Right renal pelvis (tissue), 4 donors: ENCODE measurements at regions not wholly inside any gene's neighbourhood (a gene's known extent, or its start where the extent isn't known, plus 50 kb on each side); places are given as distances from the start of the nearest gene placed in this dataset.
"Not testable (repeated sequence)": the region's sequence is repeated elsewhere in the genome, so short reads cannot be mapped to it uniquely, and the experiment has no call there.

ENCODE experiments used
- DNase-seq, 4 donors: peaks; one replicate each; pipeline ENCODE4 v3.0.0-alpha.2; 2013; ENCODE audit warnings: low read depth in 4 of 4, low spot score in 3 of 4, missing footprints in 1 of 4

- no peak for DNase-seq
Measured at GRCh38 chr16:29311461-29312344, 94.8 kb downstream of the NPIPB11 start.

DNA sequence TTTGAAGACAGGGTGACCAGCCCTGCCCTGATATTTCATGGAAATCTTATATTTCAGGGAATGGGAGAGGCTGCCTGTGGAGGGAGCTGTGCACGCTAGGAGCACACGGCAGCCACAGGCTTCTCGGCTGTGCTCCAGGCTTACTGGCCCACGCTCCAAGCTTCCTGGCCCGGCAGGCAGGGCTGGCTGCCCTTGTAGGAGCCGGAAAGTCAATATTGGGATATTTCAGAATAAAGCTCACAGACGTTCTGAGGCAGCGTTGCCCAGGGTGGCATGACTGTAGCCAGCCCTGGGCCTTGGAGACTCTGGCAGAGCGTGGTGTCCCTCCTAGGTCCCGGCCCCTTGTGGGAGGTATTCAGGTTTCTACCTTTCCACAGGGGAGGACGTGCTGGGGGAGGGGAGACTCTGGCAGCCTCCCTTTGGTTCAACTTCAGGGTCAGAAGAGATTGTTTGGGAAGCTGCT lies 95.6 kb downstream of the NPIPB11 start:
- no peak for DNase-seq

DNA sequence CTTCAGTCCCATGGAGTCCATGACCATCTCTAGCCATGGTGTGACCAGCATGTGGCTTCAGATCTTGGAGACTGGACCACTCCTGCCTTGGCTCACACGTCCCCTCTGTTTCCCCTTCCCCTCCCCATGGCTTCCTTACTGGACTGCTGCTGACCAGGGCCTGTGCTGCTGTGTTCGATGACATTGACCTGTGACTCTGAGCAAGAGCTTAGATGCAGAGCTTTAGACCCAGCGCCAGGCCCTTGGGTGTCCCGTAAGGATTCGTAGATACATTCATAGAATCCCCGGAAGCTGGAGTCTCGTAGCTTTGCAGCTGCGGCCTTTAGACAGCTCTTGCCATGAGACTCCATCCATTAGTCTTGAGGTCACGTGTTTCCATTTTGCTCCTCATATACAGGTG lies 96.3 kb downstream of the NPIPB11 start:
- not testable (repeated sequence) for DNase-seq

DNA sequence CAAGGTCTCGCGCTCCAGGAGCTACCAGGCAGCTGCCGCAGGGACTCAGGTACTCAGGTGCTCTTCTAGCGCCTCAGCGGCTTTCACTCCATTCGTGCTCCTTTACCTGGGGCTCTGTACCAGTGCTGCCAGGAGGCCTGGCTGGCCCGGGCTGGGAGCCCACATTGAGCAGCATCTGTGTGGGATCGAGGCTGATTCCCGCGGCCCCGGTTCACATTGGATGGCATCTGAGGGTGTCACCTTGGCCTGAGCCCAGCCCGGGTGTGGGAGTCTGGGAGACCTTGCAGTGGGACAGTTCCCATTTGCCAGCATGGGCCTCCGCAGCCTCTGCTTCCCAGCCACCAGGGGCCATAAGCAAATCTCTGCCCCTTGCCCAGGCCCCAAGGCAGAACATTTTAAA lies 96.9 kb downstream of the NPIPB11 start:
- not testable (repeated sequence) for DNase-seq

DNA sequence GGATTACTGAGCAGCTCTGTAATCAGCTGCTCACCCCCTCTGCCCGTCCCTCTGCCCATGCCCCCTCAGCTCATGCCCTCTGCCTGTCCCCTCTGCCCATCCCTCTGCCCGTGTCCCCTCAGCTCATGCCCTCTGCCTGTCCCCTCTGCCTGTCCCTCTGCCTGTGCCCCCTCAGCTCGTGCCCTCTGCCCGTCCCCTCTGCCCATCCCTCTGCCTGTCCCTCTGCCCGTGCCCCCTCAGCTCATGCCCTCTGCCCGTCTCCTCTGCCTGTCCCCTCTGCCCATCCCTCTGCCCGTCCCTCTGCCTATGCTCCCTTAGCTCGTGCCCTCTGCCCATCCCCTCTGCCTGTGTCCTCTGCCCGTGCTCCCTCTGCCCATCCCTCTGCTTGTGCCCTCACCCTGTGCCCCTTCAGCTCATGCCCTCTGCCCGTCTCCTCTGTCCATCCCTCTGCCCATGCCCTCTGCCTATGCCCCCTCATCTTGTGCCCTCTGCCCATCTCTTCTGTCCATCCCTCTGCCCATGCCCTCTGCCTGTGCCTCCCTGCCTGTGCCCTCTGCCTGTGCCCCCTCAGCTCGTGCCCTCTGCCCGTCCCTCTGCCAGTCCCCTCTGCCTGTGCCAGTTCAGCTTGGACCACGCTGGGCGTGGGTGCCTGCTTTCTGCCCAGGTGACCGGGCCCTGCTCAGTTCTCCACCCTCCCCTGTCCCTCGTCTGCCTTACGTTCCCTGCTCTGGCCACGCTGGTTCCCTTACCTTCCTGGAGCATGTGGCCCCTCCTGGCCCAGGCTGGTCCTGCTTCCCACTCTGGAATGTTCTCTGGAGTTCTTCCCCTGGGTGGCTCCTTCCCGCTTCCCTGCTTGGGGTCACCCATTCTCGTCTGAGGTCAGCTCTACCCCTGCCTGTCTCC lies 97.6 kb downstream of the NPIPB11 start:
- no peak for DNase-seq

GRCh38 chr16:29307598-29308507 lies 98.7 kb downstream of the NPIPB11 start:
- no peak for DNase-seq

GRCh38 chr16:29306943-29307597 lies 99.4 kb downstream of the NPIPB11 start:
- no peak for DNase-seq

DNA sequence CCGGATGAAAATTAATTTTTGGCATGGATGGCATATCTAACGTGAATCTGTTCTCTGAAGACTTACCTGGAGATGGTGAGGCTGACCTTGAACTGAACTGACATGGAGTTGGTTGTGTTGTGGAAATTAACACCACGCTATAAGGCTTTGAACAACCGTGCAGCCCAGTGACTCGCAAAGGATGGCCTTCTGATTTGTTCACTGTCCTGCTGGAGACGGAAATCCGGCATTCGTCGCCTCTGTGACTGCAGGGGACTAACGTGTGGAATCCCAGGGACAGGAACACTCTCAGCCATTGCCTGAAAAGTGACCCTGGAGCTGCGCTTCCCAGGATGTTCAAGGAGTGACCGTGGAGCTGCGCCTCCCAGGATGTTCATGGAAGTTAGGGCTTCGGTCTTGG lies 100.3 kb downstream of the NPIPB11 start:
- no peak for DNase-seq

GRCh38 chr16:29305018-29305417 lies 101.5 kb downstream of the NPIPB11 start:
- not testable (repeated sequence) for DNase-seq

- DNase-seq = no peak
Measured at GRCh38 chr16:29304251-29304650, 102.3 kb downstream of the NPIPB11 start.

- DNase-seq = no peak
Measured at GRCh38 chr16:29303520-29303919, 103.0 kb downstream of the NPIPB11 start.

GRCh38 chr16:29302976-29303375 lies 103.5 kb downstream of the NPIPB11 start:
- no peak for DNase-seq

DNA sequence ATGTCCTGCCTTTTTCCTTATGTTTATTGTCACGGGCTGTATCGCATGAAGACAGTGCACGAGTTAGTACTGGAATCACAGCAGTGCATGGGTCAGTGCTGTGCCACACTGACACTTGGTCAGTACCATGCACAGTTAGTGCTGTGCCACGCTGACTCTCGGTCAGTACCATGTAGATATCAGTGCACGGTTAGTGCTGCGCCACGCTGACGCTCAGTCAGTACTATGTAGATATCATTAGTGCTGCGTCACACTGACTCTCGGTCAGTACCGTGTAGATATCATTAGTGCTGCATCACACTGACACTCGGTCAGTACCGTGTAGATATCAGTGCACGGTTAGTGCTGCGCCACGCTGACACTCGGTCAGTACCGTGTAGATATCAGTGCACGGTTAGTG lies 104.1 kb downstream of the NPIPB11 start:
- not testable (repeated sequence) for DNase-seq

GRCh38 chr16:29301662-29302285 lies 104.7 kb downstream of the NPIPB11 start:
- DNase-seq = not testable (repeated sequence)

DNA sequence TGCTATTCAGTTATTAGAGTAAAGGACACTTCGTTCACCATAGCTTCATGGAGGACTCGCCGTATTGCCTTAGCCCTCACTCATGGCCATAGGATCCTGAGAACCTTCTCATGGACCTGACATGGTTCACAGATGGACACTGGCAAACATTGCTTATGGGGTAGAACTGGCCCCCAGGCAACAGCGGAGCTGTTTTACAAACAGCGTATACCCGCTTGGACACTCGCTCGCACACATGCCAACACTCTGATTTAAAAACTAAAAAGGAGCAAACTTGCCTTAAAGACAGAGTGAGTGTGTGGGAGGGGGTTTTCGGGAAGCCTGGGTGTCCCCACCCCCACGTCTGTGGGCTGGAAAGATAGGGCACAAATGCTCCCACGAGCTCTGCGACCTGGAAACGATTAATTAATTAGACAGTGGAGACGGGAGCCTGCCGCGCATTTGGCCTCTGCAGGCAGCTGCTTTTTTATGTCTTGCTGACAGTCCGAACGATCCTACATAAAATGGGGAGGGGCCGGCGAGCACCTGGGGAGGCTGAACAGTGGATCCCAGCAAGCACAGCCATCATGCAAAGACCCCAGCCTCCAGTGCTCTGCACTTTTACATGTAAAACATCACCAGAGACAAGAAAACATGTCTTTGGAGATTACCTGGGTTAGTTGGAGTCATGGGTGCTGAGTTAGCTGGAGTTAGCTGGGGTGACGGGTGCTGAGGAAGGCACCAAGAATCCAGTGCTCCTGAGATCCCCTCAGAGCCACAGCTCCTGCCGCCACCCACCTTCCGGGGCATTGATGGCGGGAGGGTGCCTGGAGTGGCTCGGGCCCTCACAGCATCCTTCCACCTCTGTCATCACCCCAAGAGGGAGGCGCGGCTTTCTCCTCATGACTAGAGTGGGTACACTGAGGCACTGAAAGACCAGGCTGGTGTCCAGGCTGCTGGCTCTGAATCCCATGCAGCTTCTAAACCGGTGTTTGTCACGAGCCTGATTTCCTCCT lies 105.7 kb downstream of the NPIPB11 start:
- not testable (repeated sequence) for DNase-seq

- DNase-seq = not testable (repeated sequence)
Measured at GRCh38 chr16:29300030-29300491, 106.5 kb downstream of the NPIPB11 start.

DNA sequence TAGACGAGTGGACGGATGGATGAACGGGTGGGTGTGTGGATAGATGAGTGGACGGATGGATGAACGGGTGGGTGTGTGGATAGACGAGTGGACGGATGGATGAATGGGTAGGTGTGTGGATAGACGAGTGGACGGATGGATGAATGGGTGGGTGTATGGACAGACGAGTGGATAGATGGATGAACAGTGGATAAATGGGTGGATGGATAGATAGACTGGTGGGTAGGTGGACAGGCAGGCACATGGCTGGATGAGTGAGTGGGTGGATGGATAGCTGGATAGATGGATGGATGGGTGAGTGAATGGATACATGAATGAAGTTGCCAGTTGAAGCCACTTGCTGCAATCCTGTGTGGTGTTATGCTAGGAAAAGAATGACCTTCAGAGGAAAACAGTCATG lies 107.5 kb downstream of the NPIPB11 start:
- not testable (repeated sequence) for DNase-seq

DNA sequence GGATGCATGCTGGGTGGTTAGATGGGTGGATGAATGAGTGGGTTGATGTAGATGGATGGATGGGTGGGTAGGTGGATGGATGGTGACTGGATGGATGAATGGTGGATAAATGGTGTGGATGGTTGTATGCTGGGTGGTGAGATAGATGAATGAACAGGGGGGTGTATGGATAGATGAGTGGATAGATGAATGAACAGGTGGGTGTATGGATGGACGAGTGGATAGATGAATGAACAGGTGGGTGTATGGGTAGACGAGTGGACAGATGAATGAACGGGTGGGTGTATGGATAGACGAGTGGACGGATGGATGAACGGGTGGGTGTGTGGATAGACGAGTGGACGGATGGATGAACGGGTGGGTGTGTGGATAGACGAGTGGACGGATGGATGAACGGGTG lies 108.2 kb downstream of the NPIPB11 start:
- not testable (repeated sequence) for DNase-seq
